GM12873 (cell line): ENCODE measurements at regions not wholly inside any gene's neighbourhood (a gene's known extent, or its start where the extent isn't known, plus 50 kb on each side); places are given as distances from the start of the nearest gene placed in this dataset.

Source experiments
- CTCF ChIP-seq: IDR thresholded peaks from 2 replicates; pipeline ENCODE4 v1.5.1; 2012; ENCODE audit warnings: low read depth, mild to moderate bottlenecking, moderate library complexity, low read length, control low read depth; ENCODE audit not compliant: insufficient read depth; ENCODE audit errors: missing control alignments

GRCh38 chr17:45581860-45582259 is 91.3 kb upstream of the PLEKHM1 start:
- no peak for TF ChIP-seq CTCF

DNA sequence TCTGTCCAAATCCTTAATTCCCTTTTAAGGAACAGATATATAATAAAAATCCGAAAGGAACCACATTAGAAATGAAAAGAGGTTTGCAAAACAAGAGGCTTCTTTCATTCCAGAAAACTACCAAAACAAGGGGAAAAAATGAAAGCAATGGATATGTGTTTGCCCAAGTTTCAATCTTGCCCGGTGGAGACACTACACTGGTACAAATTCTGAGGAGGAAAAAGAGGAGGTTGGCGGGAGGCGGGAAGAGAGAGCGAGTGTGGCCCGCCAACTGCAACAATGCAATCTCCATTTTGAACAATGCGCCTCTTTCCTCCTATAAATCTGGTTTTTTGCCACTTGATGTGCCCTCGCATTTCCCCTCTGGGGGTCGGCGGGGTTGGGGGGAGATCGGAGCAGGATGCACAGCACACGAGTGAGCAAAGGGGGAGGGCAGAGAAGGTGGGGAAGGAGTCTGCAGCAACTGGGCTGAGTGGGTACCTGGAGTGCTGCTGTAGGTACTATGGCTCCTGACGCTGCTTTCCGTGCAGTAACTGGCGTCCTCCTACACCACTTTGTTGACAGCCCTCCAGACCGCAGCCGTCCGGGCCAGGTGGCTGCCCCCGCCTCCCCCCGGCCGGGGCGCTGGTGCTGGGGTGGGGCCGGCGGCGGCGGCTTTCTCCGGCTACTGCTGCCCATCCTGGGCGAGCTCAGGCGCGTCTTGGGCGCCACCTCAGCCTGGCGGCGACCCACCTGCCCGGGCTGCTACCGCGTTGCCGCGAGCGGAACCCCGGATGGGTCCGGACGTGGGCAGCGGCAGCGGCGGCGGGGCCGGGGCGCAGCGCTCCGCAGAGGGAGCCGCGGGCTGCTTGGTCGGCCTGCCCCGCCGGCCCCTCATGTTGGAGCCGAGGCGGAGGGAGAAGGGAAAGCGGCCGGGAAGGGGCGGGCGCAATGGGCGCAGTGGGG is 93.8 kb upstream of the PLEKHM1 start:
- TF ChIP-seq CTCF = no peak

- peak; percentile 54 for TF ChIP-seq CTCF
Observed at GRCh38 chr17:45585037-45585733, 94.7 kb upstream of the PLEKHM1 start.

DNA sequence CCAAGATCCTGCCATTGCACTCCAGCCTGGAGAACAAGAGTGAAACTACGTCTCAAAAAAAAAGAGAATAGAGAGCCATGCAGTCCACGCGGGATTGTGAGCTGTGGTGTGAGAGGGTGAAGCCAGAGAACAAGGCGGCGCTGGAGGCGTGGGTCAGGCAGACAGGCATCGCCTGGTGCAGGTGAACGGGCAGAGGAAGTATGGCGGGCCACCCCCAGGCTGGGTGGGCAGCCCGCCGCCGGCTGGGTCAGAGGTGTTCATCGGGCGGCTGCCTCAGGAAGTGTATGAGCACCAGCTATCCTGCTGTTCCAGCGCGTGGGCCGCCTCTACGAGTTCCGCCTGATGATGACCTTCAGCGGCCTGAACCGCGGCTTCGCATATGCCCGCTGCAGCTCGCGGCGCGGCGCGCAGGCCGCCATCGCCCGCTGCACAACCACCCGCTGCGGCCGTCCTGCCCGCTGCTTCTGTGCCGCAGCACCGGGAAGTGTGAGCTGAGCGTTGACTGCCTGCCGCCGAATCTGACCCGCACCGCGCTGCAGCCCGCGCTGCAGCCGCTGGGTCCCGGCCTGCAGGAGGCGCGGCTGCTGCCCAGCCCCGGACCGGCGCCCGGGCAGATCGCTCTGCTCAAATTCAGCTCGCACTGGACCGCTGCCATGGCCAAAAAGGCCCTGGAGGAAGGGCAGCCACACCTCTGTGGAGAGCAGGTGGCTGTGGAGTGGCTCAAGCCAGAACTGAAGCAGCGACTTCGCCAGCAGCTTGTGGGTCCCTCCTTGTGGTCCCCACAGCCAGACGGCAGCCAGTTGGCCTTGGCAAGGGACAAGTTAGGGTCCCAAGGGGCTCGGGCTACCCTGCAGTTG is 95.5 kb upstream of the PLEKHM1 start:
- peak; percentile 10 for TF ChIP-seq CTCF

DNA sequence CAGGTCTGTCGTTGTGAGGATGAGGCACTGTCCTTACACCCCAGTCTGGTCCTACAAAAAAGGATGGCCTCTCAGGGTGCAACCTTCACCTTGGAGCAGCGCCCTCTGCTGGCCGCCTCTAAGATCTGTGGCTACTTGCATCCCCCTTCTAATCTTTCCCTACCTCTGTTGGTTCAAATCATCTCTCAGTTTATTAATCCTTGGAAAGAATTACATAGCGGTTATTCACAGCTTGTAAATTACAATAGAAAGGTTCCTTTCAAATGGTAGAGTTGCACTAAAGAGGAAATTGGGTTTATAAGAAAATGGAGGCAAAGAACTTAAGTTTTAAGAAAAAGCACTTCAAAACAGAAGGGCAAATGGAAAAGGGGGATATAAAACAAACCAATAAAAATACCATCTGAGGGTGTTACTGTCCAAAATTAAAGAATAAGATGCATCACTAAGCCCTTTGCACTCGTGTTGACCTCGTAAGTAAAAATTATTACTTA is 102.0 kb upstream of the PLEKHM1 start:
- TF ChIP-seq CTCF = peak; percentile 72

DNA sequence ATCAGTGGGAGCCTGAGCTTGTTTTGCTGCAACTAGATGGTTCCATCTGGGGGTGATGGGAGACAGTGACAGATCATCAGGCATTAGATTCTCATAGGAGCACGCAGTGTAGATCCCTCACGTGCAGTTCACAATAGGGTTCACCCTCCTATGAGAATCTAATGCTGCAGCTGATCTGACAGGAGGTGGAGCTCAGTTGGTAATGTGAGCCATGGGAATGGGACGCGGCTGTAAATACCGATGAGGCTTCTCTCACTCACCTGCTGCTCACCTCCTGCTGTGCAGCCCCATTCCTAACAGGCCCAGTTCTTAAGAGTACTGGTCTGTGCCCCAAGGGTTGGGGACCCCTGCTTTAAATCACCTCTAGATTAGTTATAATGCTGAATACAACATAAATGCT is 137.5 kb upstream of the PLEKHM1 start:
- no peak for TF ChIP-seq CTCF
